ENCODE measurements at regions not wholly inside any gene's neighbourhood (a gene's known extent, or its start where the extent isn't known, plus 50 kb on each side); places are given as distances from the start of the nearest gene placed in this dataset.
"Not testable (repeated sequence)": the region's sequence is repeated elsewhere in the genome, so short reads cannot be mapped to it uniquely, and the experiment has no call there.

GRCh38 chr7:54259185-54259584 lies 283.0 kb upstream of the VSTM2A start:
- no peak for DNase-seq (ENCODE audit: low read depth)

GRCh38 chr7:54260941-54261371 lies 281.2 kb upstream of the VSTM2A start:
- DNase-seq (ENCODE audit: low read depth) = peak; percentile 2

GRCh38 chr7:54278847-54279246 lies 263.3 kb upstream of the VSTM2A start:
- no peak for DNase-seq (ENCODE audit: low read depth)

GRCh38 chr7:54292171-54292925 lies 249.8 kb upstream of the VSTM2A start:
- no peak for DNase-seq (ENCODE audit: low read depth)

- no peak for DNase-seq (ENCODE audit: low read depth)
Observed at GRCh38 chr7:54299426-54299825, 242.7 kb upstream of the VSTM2A start.

GRCh38 chr7:54315955-54316354 lies 226.2 kb upstream of the VSTM2A start:
- DNase-seq (ENCODE audit: low read depth) = not testable (repeated sequence)

- DNase-seq (ENCODE audit: low read depth) = no peak
Observed at GRCh38 chr7:54326592-54327167, 215.5 kb upstream of the VSTM2A start.

- DNase-seq (ENCODE audit: low read depth) = no peak
Observed at GRCh38 chr7:54330216-54330800, 211.9 kb upstream of the VSTM2A start.

GRCh38 chr7:54331311-54331710 lies 210.9 kb upstream of the VSTM2A start:
- DNase-seq (ENCODE audit: low read depth) = no peak

- DNase-seq (ENCODE audit: low read depth) = no peak
Observed at GRCh38 chr7:54332301-54332700, 209.9 kb upstream of the VSTM2A start.

- no peak for DNase-seq (ENCODE audit: low read depth)
Observed at GRCh38 chr7:54333952-54334351, 208.2 kb upstream of the VSTM2A start.

- no peak for DNase-seq (ENCODE audit: low read depth)
Observed at GRCh38 chr7:54336800-54337199, 205.4 kb upstream of the VSTM2A start.

GRCh38 chr7:54337466-54337865 lies 204.7 kb upstream of the VSTM2A start:
- DNase-seq (ENCODE audit: low read depth) = no peak

- DNase-seq (ENCODE audit: low read depth) = no peak
Observed at GRCh38 chr7:54338319-54338718, 203.9 kb upstream of the VSTM2A start.

GRCh38 chr7:54339073-54339472 lies 203.1 kb upstream of the VSTM2A start:
- DNase-seq (ENCODE audit: low read depth) = no peak

- DNase-seq (ENCODE audit: low read depth) = no peak
Observed at GRCh38 chr7:54342458-54342857, 199.7 kb upstream of the VSTM2A start.

GRCh38 chr7:54343511-54343910 lies 198.7 kb upstream of the VSTM2A start:
- DNase-seq (ENCODE audit: low read depth) = no peak

GRCh38 chr7:54345746-54346145 lies 196.4 kb upstream of the VSTM2A start:
- DNase-seq (ENCODE audit: low read depth) = no peak

- no peak for DNase-seq (ENCODE audit: low read depth)
Observed at GRCh38 chr7:54349229-54349628, 192.9 kb upstream of the VSTM2A start.

- no peak for DNase-seq (ENCODE audit: low read depth)
Observed at GRCh38 chr7:54354436-54354835, 187.7 kb upstream of the VSTM2A start.

GRCh38 chr7:54355842-54356241 lies 186.3 kb upstream of the VSTM2A start:
- DNase-seq (ENCODE audit: low read depth) = no peak

- no peak for DNase-seq (ENCODE audit: low read depth)
Observed at GRCh38 chr7:54360075-54360840, 181.9 kb upstream of the VSTM2A start.

GRCh38 chr7:54390565-54390964 lies 151.6 kb upstream of the VSTM2A start:
- DNase-seq (ENCODE audit: low read depth) = no peak
